GM12865 (cell line): ENCODE measurements at regions not wholly inside any gene's neighbourhood (a gene's known extent, or its start where the extent isn't known, plus 50 kb on each side); places are given as distances from the start of the nearest gene placed in this dataset.

Source experiments
- DNase-seq: peaks from one replicate; pipeline ENCODE4 v3.0.0; 2010; ENCODE audit warnings: low read depth
- H3K4me3 ChIP-seq: 2 replicates; pipeline ENCODE4 v1.5.1; 2011; ENCODE audit warnings: mild to moderate bottlenecking, low read depth, low read length, control low read depth
- CTCF ChIP-seq: IDR thresholded peaks from 2 replicates; pipeline ENCODE4 v1.5.1; 2011; ENCODE audit warnings: low read length, control low read depth, low read depth, inconsistent platforms; ENCODE audit not compliant: insufficient read depth; ENCODE audit errors: missing control alignments

GRCh38 chr20:19890445-19891051, 126.6 kb upstream of the NAA20 start:
- no peak for TF ChIP-seq CTCF
- DNase-seq: no peak
- H3K4me3 ChIP-seq: no peak overlapping the region

GRCh38 chr20:19893356-19893755, 123.8 kb upstream of the NAA20 start:
- H3K4me3 ChIP-seq: no peak overlapping the region
- DNase-seq: no peak
- no peak for TF ChIP-seq CTCF

GRCh38 chr20:19895761-19896160, 121.4 kb upstream of the NAA20 start:
- TF ChIP-seq CTCF: no peak
- H3K4me3 ChIP-seq: no peak overlapping the region
- DNase-seq: no peak

- TF ChIP-seq CTCF: no peak
- H3K4me3 ChIP-seq: no peak overlapping the region
- no peak for DNase-seq
Observed at GRCh38 chr20:19897891-19898290, 119.3 kb upstream of the NAA20 start.

- TF ChIP-seq CTCF: no peak
- no peak overlapping the region for H3K4me3 ChIP-seq
- no peak for DNase-seq
Observed at GRCh38 chr20:19901226-19901625, 115.9 kb upstream of the NAA20 start.

- TF ChIP-seq CTCF: peak; percentile 32
- DNase-seq: peak; percentile 77
- no peak overlapping the region for H3K4me3 ChIP-seq
Observed at GRCh38 chr20:19903168-19903811, 113.9 kb upstream of the NAA20 start.

GRCh38 chr20:19907326-19908056, 109.7 kb upstream of the NAA20 start:
- no peak for TF ChIP-seq CTCF
- no peak overlapping the region for H3K4me3 ChIP-seq
- no peak for DNase-seq
